COR-L47 (cell line): ENCODE measurements at regions not wholly inside any gene's neighbourhood (a gene's known extent, or its start where the extent isn't known, plus 50 kb on each side); places are given as distances from the start of the nearest gene placed in this dataset.
"Not testable (repeated sequence)": the region's sequence is repeated elsewhere in the genome, so short reads cannot be mapped to it uniquely, and the experiment has no call there.

ENCODE experiments used
- DNase-seq: peaks from one replicate; lab custom pipeline; 2025; lab: John Stamatoyannopoulos, UW

- DNase-seq: no peak
These were observed 473.5 kb downstream of the BTG1 start for GRCh38 chr12:91672130-91672529.

- DNase-seq: no peak
These were observed 478.0 kb downstream of the BTG1 start for GRCh38 chr12:91667694-91668093.

- DNase-seq: no peak
These were observed 481.1 kb upstream of the DCN start for GRCh38 chr12:91663744-91664143.

- DNase-seq: peak; percentile 47
These were observed 480.7 kb upstream of the DCN start for GRCh38 chr12:91663310-91663709.

- DNase-seq: no peak
These were observed 479.4 kb upstream of the DCN start for GRCh38 chr12:91662021-91662420.

- DNase-seq: no peak
These were observed 474.4 kb upstream of the DCN start for GRCh38 chr12:91657032-91657431.

GRCh38 chr12:91655966-91656365, 473.3 kb upstream of the DCN start:
- no peak for DNase-seq

- DNase-seq: no peak
These were observed 471.5 kb upstream of the DCN start for GRCh38 chr12:91654087-91654486.

- DNase-seq: no peak
These were observed 469.1 kb upstream of the DCN start for GRCh38 chr12:91651728-91652127.

GRCh38 chr12:91643763-91644162, 461.1 kb upstream of the DCN start:
- no peak for DNase-seq

- no peak for DNase-seq
These were observed 457.4 kb upstream of the DCN start for GRCh38 chr12:91640021-91640420.

GRCh38 chr12:91639327-91639726, 456.7 kb upstream of the DCN start:
- no peak for DNase-seq

- no peak for DNase-seq
These were observed 455.4 kb upstream of the DCN start for GRCh38 chr12:91637789-91638624.

- DNase-seq: no peak
These were observed 454.1 kb upstream of the DCN start for GRCh38 chr12:91636721-91637120.

GRCh38 chr12:91634386-91634713, 451.7 kb upstream of the DCN start:
- not testable (repeated sequence) for DNase-seq

GRCh38 chr12:91633734-91634357, 451.2 kb upstream of the DCN start:
- DNase-seq: no peak

- DNase-seq: no peak
These were observed 450.6 kb upstream of the DCN start for GRCh38 chr12:91633206-91633605.

GRCh38 chr12:91632042-91632786, 449.6 kb upstream of the DCN start:
- DNase-seq: no peak

- no peak for DNase-seq
These were observed 448.1 kb upstream of the DCN start for GRCh38 chr12:91630596-91631293.

- no peak for DNase-seq
These were observed 447.5 kb upstream of the DCN start for GRCh38 chr12:91630083-91630482.

GRCh38 chr12:91629440-91629839, 446.8 kb upstream of the DCN start:
- DNase-seq: no peak

- no peak for DNase-seq
These were observed 446.0 kb upstream of the DCN start for GRCh38 chr12:91628656-91629055.
